Suprapubic skin (tissue), 3 donors: ENCODE measurements at regions not wholly inside any gene's neighbourhood (a gene's known extent, or its start where the extent isn't known, plus 50 kb on each side); places are given as distances from the start of the nearest gene placed in this dataset.

Experiments used
- POLR2AphosphoS5 ChIP-seq, 3 donors: sonication (generic); formaldehyde crosslinking; IDR thresholded peaks; one replicate each; pipeline ENCODE4 v1.6.1; 2017; ENCODE audit warnings: antibody characterized with exemption in 3 of 3
- TF ChIP-seq, protein P1 (sequence below), 2 donors: fragments of 200-600 bp in 1 of 2; fragments of 450-650 bp in 1 of 2; sonication (generic) in 1 of 2; IDR thresholded peaks; one replicate each; pipeline ENCODE4 v1.5.1; 2016 to 2019; ENCODE audit warnings: antibody characterized with exemption in 2 of 2, mild to moderate bottlenecking in 1 of 2, moderate library complexity in 1 of 2

DNA sequence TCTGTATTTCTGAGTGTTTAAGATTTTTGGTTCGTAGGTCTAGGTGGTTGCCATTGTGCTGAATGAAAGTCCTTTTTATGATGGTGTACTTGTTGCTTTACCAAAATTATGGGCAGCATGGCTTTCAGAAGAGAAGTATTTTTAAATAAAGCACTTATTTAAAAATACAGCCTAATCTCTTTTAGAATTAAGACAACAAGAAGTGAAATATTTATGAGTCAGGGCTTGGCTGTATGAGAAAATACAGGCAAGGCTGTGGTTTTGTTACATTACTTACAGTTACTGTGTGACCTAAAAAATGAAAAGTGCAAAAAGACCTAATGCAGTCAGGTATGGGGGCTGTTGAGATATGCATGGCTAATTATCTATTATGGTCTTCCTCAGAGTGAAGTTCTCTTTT lies 185.2 kb upstream of the PPP1R3A start:
- TF ChIP-seq, protein P1, sequence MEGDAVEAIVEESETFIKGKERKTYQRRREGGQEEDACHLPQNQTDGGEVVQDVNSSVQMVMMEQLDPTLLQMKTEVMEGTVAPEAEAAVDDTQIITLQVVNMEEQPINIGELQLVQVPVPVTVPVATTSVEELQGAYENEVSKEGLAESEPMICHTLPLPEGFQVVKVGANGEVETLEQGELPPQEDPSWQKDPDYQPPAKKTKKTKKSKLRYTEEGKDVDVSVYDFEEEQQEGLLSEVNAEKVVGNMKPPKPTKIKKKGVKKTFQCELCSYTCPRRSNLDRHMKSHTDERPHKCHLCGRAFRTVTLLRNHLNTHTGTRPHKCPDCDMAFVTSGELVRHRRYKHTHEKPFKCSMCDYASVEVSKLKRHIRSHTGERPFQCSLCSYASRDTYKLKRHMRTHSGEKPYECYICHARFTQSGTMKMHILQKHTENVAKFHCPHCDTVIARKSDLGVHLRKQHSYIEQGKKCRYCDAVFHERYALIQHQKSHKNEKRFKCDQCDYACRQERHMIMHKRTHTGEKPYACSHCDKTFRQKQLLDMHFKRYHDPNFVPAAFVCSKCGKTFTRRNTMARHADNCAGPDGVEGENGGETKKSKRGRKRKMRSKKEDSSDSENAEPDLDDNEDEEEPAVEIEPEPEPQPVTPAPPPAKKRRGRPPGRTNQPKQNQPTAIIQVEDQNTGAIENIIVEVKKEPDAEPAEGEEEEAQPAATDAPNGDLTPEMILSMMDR (IDR thresholded peaks at IDR 0.05) = no peak
- no peak for TF ChIP-seq POLR2AphosphoS5 (IDR thresholded peaks at IDR 0.05)
